Left lobe of liver (tissue), 2 donors: ENCODE measurements at regions not wholly inside any gene's neighbourhood (a gene's known extent, or its start where the extent isn't known, plus 50 kb on each side); places are given as distances from the start of the nearest gene placed in this dataset.
"Not testable (repeated sequence)": the region's sequence is repeated elsewhere in the genome, so short reads cannot be mapped to it uniquely, and the experiment has no call there.

Experiments
- ATAC-seq: fragments of 200-7000 bp; cut with Tn5 transposase; one replicate; pipeline ENCODE4 v1.9.1; 2020; ENCODE audit warnings: mild to moderate bottlenecking, moderate library complexity
- DNase-seq: peaks from one replicate; pipeline ENCODE4 v3.0.0-alpha.2; 2020; ENCODE audit warnings: low spot score
- donor health status: DM: no; HTN: no; CAD: no; lungs with moderate emphysema.
- donor health status: DM: no; HTN: yes; CAD: no.

- not testable (repeated sequence) for ATAC-seq, DNase-seq
Observed at GRCh38 chr1:207196135-207196534, 92.1 kb downstream of the C4BPA start.

- not testable (repeated sequence) for DNase-seq, ATAC-seq
Observed at GRCh38 chr1:207201534-207201933, 97.5 kb downstream of the C4BPA start.

- ATAC-seq (no peak), DNase-seq (no peak)
Observed at GRCh38 chr1:207202480-207202879, 98.4 kb downstream of the C4BPA start.

- ATAC-seq = no peak
- DNase-seq = no peak
Observed at GRCh38 chr1:207203541-207203940, 99.5 kb downstream of the C4BPA start.

- DNase-seq = no peak
- ATAC-seq = no peak
Observed at GRCh38 chr1:207205614-207206061, 101.6 kb downstream of the C4BPA start.

GRCh38 chr1:207208691-207209090 is 104.7 kb downstream of the C4BPA start:
- not testable (repeated sequence) for DNase-seq, ATAC-seq

- no peak for ATAC-seq
- DNase-seq = no peak
Observed at GRCh38 chr1:207214453-207214852, 107.0 kb upstream of the CD55 start.

GRCh38 chr1:207217778-207218511 is 103.5 kb upstream of the CD55 start:
- DNase-seq = no peak
- no peak for ATAC-seq

GRCh38 chr1:207218512-207219362 is 102.7 kb upstream of the CD55 start:
- ATAC-seq (no peak), DNase-seq (no peak)

GRCh38 chr1:207219979-207220889 is 101.2 kb upstream of the CD55 start:
- no peak for ATAC-seq
- DNase-seq = no peak

- no peak for ATAC-seq
- no peak for DNase-seq
Observed at GRCh38 chr1:207221934-207222351, 99.5 kb upstream of the CD55 start.

- ATAC-seq (no peak), DNase-seq (no peak)
Observed at GRCh38 chr1:207223162-207223561, 98.3 kb upstream of the CD55 start.

GRCh38 chr1:207224666-207225065 is 96.8 kb upstream of the CD55 start:
- ATAC-seq (no peak), DNase-seq (no peak)

GRCh38 chr1:207227131-207227630 is 94.3 kb upstream of the CD55 start:
- ATAC-seq (no peak), DNase-seq (no peak)

GRCh38 chr1:207228987-207229386 is 92.5 kb upstream of the CD55 start:
- DNase-seq (no peak), ATAC-seq (no peak)

- no peak for DNase-seq
- no peak for ATAC-seq
Observed at GRCh38 chr1:207230441-207230840, 91.0 kb upstream of the CD55 start.

- DNase-seq (no peak), ATAC-seq (no peak)
Observed at GRCh38 chr1:207234690-207235089, 86.8 kb upstream of the CD55 start.

GRCh38 chr1:207239874-207240273 is 81.6 kb upstream of the CD55 start:
- DNase-seq (no peak), ATAC-seq (peak; percentile 10)

GRCh38 chr1:207240325-207241101 is 81.0 kb upstream of the CD55 start:
- no peak for DNase-seq
- peak; percentile 54 for ATAC-seq
